Neural progenitor cell (in vitro differentiated cells): ENCODE measurements at regions not wholly inside any gene's neighbourhood (a gene's known extent, or its start where the extent isn't known, plus 50 kb on each side); places are given as distances from the start of the nearest gene placed in this dataset.

Source experiments
- DNase-seq: peaks from one replicate; pipeline ENCODE4 v3.0.0-alpha.2; 2016; ENCODE audit warnings: low spot score
- H2AFZ ChIP-seq: fragments of 200-600 bp; sonication (generic); replicated peaks from 2 replicates; pipeline ENCODE4 v1.6.1; 2016; ENCODE audit warnings: antibody characterized with exemption
- H3F3A ChIP-seq: fragments of 200-600 bp; sonication (generic); 2 replicates; pipeline ENCODE4 v1.6.1; 2016; ENCODE audit warnings: antibody characterized with exemption, low read depth
- H3K27ac ChIP-seq: fragments of 200-600 bp; sonication (generic); 2 replicates; pipeline ENCODE4 v1.5.1; 2016; ENCODE audit warnings: mild to moderate bottlenecking
- H3K27me3 ChIP-seq: fragments of 200-600 bp; sonication (generic); 2 replicates; pipeline ENCODE4 v1.6.1; 2016; ENCODE audit warnings: mild to moderate bottlenecking, moderate library complexity
- H3K36me3 ChIP-seq: fragments of 200-600 bp; sonication (generic); 2 replicates; pipeline ENCODE4 v1.5.1; 2016
- H3K4me1 ChIP-seq: fragments of 200-600 bp; sonication (generic); 2 replicates; pipeline ENCODE4 v1.6.1; 2016; ENCODE audit warnings: mixed run types
- H3K4me2 ChIP-seq: fragments of 200-600 bp; sonication (generic); 2 replicates; pipeline ENCODE4 v1.6.1; 2016
- H3K4me3 ChIP-seq: fragments of 200-600 bp; sonication (generic); 2 replicates; pipeline ENCODE4 v1.5.1; 2016
- H3K79me2 ChIP-seq: fragments of 200-600 bp; sonication (generic); 2 replicates; pipeline ENCODE4 v1.6.1; 2016; ENCODE audit warnings: low read depth
- H3K9ac ChIP-seq: fragments of 200-600 bp; sonication (generic); 2 replicates; pipeline ENCODE4 v1.6.1; 2016
- H3K9me3 ChIP-seq: fragments of 200-600 bp; sonication (generic); 2 replicates; pipeline ENCODE4 v1.5.1; 2016; ENCODE audit warnings: low read depth
- H4K20me1 ChIP-seq: fragments of 200-600 bp; sonication (generic); 2 replicates; pipeline ENCODE4 v1.6.1; 2016; ENCODE audit warnings: low read depth
- H3K27ac Mint-ChIP-seq: 3 replicates; pipeline ENCODE4 v1.8.0; 2021; ENCODE audit warnings: mixed read lengths
- H3K27me3 Mint-ChIP-seq: 2 replicates; pipeline ENCODE4 v1.8.0; 2022; ENCODE audit warnings: low read depth, mild to moderate bottlenecking, inconsistent platforms, moderate library complexity, mixed read lengths; ENCODE audit not compliant: insufficient read depth
- H3K36me3 Mint-ChIP-seq: 3 replicates; pipeline ENCODE4 v1.8.0; 2021; ENCODE audit warnings: mixed read lengths
- H3K4me1 Mint-ChIP-seq: 3 replicates; pipeline ENCODE4 v1.8.0; 2021; ENCODE audit warnings: mixed read lengths
- H3K4me3 Mint-ChIP-seq: 3 replicates; pipeline ENCODE4 v1.8.0; 2021; ENCODE audit warnings: mild to moderate bottlenecking, moderate library complexity, mixed read lengths
- H3K9me3 Mint-ChIP-seq: 3 replicates; pipeline ENCODE4 v1.8.0; 2020; ENCODE audit warnings: mixed read lengths
- EZH2 ChIP-seq: fragments of 200-600 bp; sonication (generic); IDR thresholded peaks from 2 replicates; pipeline ENCODE4 v1.6.1; 2017; ENCODE audit warnings: antibody characterized with exemption, mild to moderate bottlenecking, moderate library complexity
- EZH2phosphoT487 ChIP-seq: fragments of 200-600 bp; sonication (generic); IDR thresholded peaks from 2 replicates; pipeline ENCODE4 v1.6.1; 2017; ENCODE audit warnings: antibody characterized with exemption
- TF ChIP-seq, protein P1 (sequence below): fragments of 200-600 bp; sonication (generic); IDR thresholded peaks from 2 replicates; pipeline ENCODE4 v1.5.1; 2017; ENCODE audit warnings: antibody characterized with exemption, mild to moderate bottlenecking

DNA sequence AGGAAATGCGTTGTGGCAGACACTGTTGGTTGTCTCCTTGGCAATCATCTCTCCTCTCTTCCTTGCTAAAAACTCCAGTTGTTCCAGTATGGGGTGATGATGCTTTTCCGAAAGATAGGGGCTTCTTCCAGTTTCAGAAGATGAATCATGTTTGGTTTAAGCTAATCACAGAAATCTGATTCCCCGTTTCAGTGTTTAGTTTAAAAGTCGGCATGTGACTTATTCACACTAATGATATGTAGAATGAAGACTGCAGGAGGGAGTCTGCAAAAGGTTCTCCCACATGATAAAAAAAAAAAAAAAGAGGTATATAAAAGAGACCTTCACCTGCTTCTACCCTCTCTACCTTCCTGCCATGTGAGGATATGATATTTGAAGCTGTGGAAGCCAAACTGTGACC is 239.0 kb upstream of the SIX2 start:
- TF ChIP-seq EZH2: no peak
- TF ChIP-seq EZH2phosphoT487: no peak
- H3K4me1 Mint-ChIP-seq: no peaks in the 10 kb centered on the region
- Histone ChIP-seq H3K4me3 (no peak overlapping the region), H3K36me3 (no peaks in the 10 kb centered on the region), H3K9me3 (no peaks in the 10 kb centered on the region), H3F3A (no peaks in the 10 kb centered on the region), H3K9ac (no peak overlapping the region), H3K27me3 (no peaks in the 10 kb centered on the region), H3K79me2 (no peaks in the 10 kb centered on the region), H3K27ac (no peak overlapping the region), H4K20me1 (no peaks in the 10 kb centered on the region), H3K4me2 (no peak overlapping the region), H2AFZ (no peak overlapping the region), H3K4me1 (no peaks in the 10 kb centered on the region)
- no peaks in the 10 kb centered on the region for H3K36me3 Mint-ChIP-seq
- H3K27ac Mint-ChIP-seq: no peak overlapping the region
- peaks cover 9% of the 10 kb centered on the region for H3K27me3 Mint-ChIP-seq
- no peaks in the 10 kb centered on the region for H3K9me3 Mint-ChIP-seq
- DNase-seq: no peak
- no peak overlapping the region for H3K4me3 Mint-ChIP-seq

DNA sequence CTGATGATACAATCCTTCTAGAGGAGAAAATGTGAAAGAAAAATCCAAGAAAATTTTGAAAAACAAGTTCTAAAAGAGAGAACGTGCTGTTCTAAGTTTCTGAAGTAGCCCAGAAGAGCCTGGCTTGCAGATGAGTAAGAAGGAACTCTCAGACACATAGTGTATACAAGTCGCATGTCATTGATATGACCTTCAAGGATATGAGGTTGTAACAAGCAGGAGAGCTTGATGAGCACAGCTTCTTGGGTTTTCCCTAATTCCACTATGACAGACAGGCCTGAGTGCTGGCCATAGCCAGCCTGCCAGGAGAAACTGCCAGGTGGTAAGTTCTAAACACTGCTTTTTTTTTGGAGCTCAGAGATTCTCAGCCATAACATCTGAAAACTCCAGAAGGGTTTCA is 235.7 kb upstream of the SIX2 start:
- Histone ChIP-seq H3K4me1 (no peaks in the 10 kb centered on the region), H3K9me3 (no peaks in the 10 kb centered on the region), H3K4me2 (no peak overlapping the region), H2AFZ (no peak overlapping the region), H3K4me3 (no peak overlapping the region), H3F3A (no peaks in the 10 kb centered on the region), H3K27ac (no peak overlapping the region), H3K9ac (no peak overlapping the region), H4K20me1 (no peaks in the 10 kb centered on the region), H3K79me2 (no peaks in the 10 kb centered on the region), H3K27me3 (no peaks in the 10 kb centered on the region), H3K36me3 (no peaks in the 10 kb centered on the region)
- Mint-ChIP-seq H3K27me3 (peaks cover 4% of the 10 kb centered on the region), H3K9me3 (no peaks in the 10 kb centered on the region), H3K36me3 (no peaks in the 10 kb centered on the region), H3K27ac (no peak overlapping the region), H3K4me3 (no peak overlapping the region), H3K4me1 (peaks cover 12% of the 10 kb centered on the region)
- TF ChIP-seq EZH2phosphoT487 (no peak), EZH2 (no peak)
- TF ChIP-seq, protein P1, sequence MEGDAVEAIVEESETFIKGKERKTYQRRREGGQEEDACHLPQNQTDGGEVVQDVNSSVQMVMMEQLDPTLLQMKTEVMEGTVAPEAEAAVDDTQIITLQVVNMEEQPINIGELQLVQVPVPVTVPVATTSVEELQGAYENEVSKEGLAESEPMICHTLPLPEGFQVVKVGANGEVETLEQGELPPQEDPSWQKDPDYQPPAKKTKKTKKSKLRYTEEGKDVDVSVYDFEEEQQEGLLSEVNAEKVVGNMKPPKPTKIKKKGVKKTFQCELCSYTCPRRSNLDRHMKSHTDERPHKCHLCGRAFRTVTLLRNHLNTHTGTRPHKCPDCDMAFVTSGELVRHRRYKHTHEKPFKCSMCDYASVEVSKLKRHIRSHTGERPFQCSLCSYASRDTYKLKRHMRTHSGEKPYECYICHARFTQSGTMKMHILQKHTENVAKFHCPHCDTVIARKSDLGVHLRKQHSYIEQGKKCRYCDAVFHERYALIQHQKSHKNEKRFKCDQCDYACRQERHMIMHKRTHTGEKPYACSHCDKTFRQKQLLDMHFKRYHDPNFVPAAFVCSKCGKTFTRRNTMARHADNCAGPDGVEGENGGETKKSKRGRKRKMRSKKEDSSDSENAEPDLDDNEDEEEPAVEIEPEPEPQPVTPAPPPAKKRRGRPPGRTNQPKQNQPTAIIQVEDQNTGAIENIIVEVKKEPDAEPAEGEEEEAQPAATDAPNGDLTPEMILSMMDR: no peak
- no peak for DNase-seq

DNA sequence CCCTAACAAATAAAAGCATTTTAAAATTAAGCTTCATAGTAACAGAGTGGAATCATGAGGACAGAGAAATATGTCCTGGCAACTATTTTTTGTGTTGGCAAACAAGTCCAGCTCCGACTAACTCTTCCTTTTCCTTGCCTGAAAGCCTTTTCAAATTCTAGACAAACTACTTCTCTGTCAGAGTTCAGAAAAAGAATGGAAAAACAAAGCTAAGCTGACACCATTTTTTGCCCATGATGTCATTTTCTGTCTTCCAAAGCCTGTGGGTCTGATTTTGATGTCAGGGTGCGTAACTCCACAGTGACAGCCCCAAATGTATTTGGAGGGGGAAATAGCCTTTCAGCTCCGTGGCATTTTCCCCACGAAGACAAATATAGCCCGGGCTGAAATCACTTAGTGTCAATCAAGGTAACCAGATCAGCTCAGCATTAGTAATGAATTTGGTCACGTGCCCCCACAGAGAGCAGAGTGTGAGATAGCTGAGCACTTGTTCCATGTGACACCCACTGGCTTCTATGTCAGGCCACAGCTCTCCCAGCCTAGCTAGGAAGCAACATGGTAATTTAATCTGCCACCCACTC is 233.0 kb upstream of the SIX2 start:
- Histone ChIP-seq H3K4me2 (no peak overlapping the region), H3K27ac (no peak overlapping the region), H3K36me3 (no peaks in the 10 kb centered on the region), H3K9ac (no peak overlapping the region), H3K9me3 (no peaks in the 10 kb centered on the region), H2AFZ (no peak overlapping the region), H3K4me1 (no peaks in the 10 kb centered on the region), H3F3A (no peaks in the 10 kb centered on the region), H3K4me3 (no peak overlapping the region), H3K27me3 (no peaks in the 10 kb centered on the region), H4K20me1 (no peaks in the 10 kb centered on the region), H3K79me2 (no peaks in the 10 kb centered on the region)
- no peaks in the 10 kb centered on the region for H3K36me3 Mint-ChIP-seq
- no peaks in the 10 kb centered on the region for H3K9me3 Mint-ChIP-seq
- TF ChIP-seq EZH2: no peak
- TF ChIP-seq, protein P1: no peak
- no peak for TF ChIP-seq EZH2phosphoT487
- DNase-seq: no peak
- H3K4me1 Mint-ChIP-seq: peaks cover 12% of the 10 kb centered on the region
- no peak overlapping the region for H3K4me3 Mint-ChIP-seq
- peaks cover 5% of the 10 kb centered on the region for H3K27me3 Mint-ChIP-seq
- H3K27ac Mint-ChIP-seq: no peak overlapping the region

DNA sequence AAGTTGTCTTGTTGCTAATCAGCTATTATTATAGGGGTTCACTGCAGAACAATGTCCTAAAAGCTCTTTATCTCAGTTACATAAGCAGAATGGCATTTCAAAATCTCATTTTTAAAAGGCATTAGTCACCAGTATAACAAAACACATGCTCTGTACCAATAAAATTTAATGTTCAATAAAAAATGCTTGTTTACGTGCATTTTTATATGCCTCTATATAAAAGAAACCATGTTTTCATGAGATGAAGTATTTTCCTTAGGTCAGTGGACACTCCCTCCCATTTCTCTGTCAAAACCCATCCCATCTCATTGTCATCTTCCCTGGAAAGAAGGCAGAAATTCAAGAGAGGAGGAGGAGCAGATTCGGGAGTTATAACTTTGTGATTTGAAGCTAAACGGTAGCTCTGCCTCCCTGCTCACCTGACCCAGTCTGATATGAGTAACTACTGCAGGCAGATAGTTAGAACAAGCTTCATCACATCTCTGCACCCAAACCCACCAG is 231.9 kb upstream of the SIX2 start:
- no peak overlapping the region for H2AFZ ChIP-seq
- no peak for DNase-seq

More for the DNA sequence above, 231.9 kb upstream of the SIX2 start:
- H3K4me3 Mint-ChIP-seq: no peak overlapping the region
- no peaks in the 10 kb centered on the region for H3K4me1 ChIP-seq
- TF ChIP-seq, protein P1: no peak
- TF ChIP-seq EZH2: no peak
- TF ChIP-seq EZH2phosphoT487: no peak
- H3K27ac Mint-ChIP-seq: no peak overlapping the region
- H4K20me1 ChIP-seq: no peaks in the 10 kb centered on the region
- no peak overlapping the region for H3K4me3 ChIP-seq
- H3K4me2 ChIP-seq: no peak overlapping the region
- no peaks in the 10 kb centered on the region for H3K9me3 Mint-ChIP-seq
- no peaks in the 10 kb centered on the region for H3K27me3 ChIP-seq
- H3K9ac ChIP-seq: no peak overlapping the region
- no peaks in the 10 kb centered on the region for H3K9me3 ChIP-seq
- no peak overlapping the region for H3K27ac ChIP-seq
- H3K4me1 Mint-ChIP-seq: peaks cover 12% of the 10 kb centered on the region
- no peaks in the 10 kb centered on the region for H3K36me3 Mint-ChIP-seq
- H3K79me2 ChIP-seq: no peaks in the 10 kb centered on the region
- H3K27me3 Mint-ChIP-seq: peaks cover 5% of the 10 kb centered on the region
- H3F3A ChIP-seq: no peaks in the 10 kb centered on the region
- no peaks in the 10 kb centered on the region for H3K36me3 ChIP-seq
